ENCODE measurements at regions not wholly inside any gene's neighbourhood (a gene's known extent, or its start where the extent isn't known, plus 50 kb on each side); places are given as distances from the start of the nearest gene placed in this dataset.

GRCh38 chr6:146912730-146913685 lies 291.2 kb upstream of the STXBP5 start:
- TF ChIP-seq CTCF (conservative IDR thresholded peaks at IDR 0.05 in 1 of 2, IDR thresholded peaks at IDR 0.05 in 1 of 2; ENCODE audit: low read depth in 1 of 2, low read length in 2 of 2) (no peak), EZH2 (IDR thresholded peaks at IDR 0.05; ENCODE audit: low read length, missing control alignments) (no peak)
